Neutrophil (primary cell): ENCODE measurements at regions not wholly inside any gene's neighbourhood (a gene's known extent, or its start where the extent isn't known, plus 50 kb on each side); places are given as distances from the start of the nearest gene placed in this dataset.

ENCODE experiments used
- H3K27ac ChIP-seq: fragments of 200-600 bp; sonication (generic); 2 replicates; pipeline ENCODE4 v1.5.1; 2016; ENCODE audit warnings: mild to moderate bottlenecking, moderate library complexity
- H3K27me3 ChIP-seq: fragments of 200-600 bp; sonication (generic); 2 replicates; pipeline ENCODE4 v1.6.0; 2016; ENCODE audit warnings: mild to moderate bottlenecking
- H3K36me3 ChIP-seq: fragments of 200-600 bp; sonication (generic); 2 replicates; pipeline ENCODE4 v1.5.1; 2017
- H3K4me1 ChIP-seq, 2 experiments: fragments of 200-600 bp in 1 of 2; sonication (generic) in 1 of 2; 1 replicate in 1 of 2; 2 replicates in 1 of 2; pipeline versions ENCODE4 v1.5.1 to v1.6.1; 2013 to 2016; ENCODE audit warnings: low read depth in 1 of 2, low read length in 1 of 2, mild to moderate bottlenecking in 1 of 2, moderate library complexity in 1 of 2; ENCODE audit not compliant: control insufficient read depth in 1 of 2, insufficient read depth in 1 of 2
- H3K4me3 ChIP-seq, 2 experiments: fragments of 200-600 bp in 1 of 2; sonication (generic) in 1 of 2; 1 replicate in 1 of 2; 2 replicates in 1 of 2; pipeline ENCODE4 v1.5.1; 2013 to 2016; ENCODE audit warnings: low read depth in 1 of 2, low read length in 1 of 2, mild to moderate bottlenecking in 1 of 2, moderate library complexity in 1 of 2
- H3K9me3 ChIP-seq: fragments of 200-600 bp; sonication (generic); 2 replicates; pipeline ENCODE4 v1.5.1; 2016
- TF ChIP-seq, protein P1 (sequence below): fragments of 200-600 bp; sonication (generic); IDR thresholded peaks from 2 replicates; pipeline ENCODE4 v1.5.1; 2016; ENCODE audit warnings: antibody characterized with exemption

DNA sequence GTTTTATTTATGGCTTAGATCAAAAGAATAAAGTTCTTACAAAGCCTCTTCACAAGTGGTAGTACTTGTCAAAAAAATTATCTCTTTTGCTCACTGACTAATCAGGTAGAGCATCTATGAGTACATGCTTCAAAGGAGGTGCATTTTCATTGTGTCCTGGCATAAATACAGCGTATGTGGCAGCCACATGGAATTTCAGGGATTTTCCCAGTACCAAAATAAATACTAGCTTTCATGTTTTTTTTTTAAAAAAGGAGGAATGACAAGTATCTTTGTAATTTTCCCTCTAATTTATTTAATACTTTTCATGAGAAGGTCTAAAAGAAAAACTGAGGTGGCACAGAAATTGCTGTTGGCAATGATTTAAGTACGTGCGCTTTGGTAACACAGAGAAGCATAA, 597.8 kb upstream of the ALCAM start:
- no peak overlapping the region for H3K27ac ChIP-seq
- H3K9me3 ChIP-seq = no peaks in the 10 kb centered on the region
- H3K4me1 ChIP-seq = no peaks in the 10 kb centered on the region
- H3K4me3 ChIP-seq = no peak overlapping the region
- TF ChIP-seq, protein P1, sequence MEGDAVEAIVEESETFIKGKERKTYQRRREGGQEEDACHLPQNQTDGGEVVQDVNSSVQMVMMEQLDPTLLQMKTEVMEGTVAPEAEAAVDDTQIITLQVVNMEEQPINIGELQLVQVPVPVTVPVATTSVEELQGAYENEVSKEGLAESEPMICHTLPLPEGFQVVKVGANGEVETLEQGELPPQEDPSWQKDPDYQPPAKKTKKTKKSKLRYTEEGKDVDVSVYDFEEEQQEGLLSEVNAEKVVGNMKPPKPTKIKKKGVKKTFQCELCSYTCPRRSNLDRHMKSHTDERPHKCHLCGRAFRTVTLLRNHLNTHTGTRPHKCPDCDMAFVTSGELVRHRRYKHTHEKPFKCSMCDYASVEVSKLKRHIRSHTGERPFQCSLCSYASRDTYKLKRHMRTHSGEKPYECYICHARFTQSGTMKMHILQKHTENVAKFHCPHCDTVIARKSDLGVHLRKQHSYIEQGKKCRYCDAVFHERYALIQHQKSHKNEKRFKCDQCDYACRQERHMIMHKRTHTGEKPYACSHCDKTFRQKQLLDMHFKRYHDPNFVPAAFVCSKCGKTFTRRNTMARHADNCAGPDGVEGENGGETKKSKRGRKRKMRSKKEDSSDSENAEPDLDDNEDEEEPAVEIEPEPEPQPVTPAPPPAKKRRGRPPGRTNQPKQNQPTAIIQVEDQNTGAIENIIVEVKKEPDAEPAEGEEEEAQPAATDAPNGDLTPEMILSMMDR = no peak
- no peaks in the 10 kb centered on the region for H3K36me3 ChIP-seq
- H3K27me3 ChIP-seq = no peaks in the 10 kb centered on the region

DNA sequence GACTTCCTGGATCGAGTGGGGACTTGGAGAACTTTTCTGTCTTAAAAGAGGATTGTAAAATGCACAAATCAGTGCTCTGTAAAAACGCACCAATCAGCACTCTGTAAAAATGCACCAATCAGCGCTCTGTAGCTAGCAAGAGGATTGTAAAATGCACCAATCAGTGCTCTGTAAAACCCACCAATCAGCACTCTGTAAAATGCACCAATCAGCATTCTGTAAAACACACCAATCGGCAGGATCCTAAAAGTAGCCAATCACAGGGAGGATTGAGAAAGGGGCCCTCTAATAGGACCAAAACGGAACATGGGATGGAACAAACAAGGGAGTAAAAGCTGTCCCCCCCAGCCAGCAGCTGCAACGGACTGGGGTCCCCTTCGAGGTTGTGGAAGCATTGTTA, 587.4 kb upstream of the ALCAM start:
- H3K27me3 ChIP-seq = no peaks in the 10 kb centered on the region
- no peak overlapping the region for H3K4me3 ChIP-seq
- no peaks in the 10 kb centered on the region for H3K9me3 ChIP-seq
- no peaks in the 10 kb centered on the region for H3K36me3 ChIP-seq
- TF ChIP-seq, protein P1 = no peak
- H3K4me1 ChIP-seq = no peaks in the 10 kb centered on the region
- H3K27ac ChIP-seq = no peak overlapping the region

DNA sequence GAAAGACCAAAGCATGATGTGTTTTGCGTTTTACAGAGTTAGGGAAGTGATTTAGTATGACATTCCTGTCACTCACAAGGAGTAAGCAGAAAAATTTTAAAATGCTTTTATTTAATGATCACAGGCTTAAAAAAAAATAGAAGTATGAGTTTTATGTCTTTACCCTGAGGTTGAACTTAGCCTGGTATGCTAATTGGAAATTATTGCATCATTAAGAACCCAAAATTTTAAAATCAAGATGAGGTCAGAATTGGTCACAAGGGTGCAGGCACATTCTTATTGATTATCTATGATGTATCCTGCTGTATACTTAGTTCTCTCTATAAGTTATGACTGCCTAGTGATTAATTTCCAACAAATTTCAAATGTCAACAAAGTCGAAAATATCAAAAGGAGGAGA, 585.6 kb upstream of the ALCAM start:
- no peaks in the 10 kb centered on the region for H3K9me3 ChIP-seq
- no peaks in the 10 kb centered on the region for H3K27me3 ChIP-seq
- TF ChIP-seq, protein P1 = no peak
- no peak overlapping the region for H3K27ac ChIP-seq
- no peaks in the 10 kb centered on the region for H3K36me3 ChIP-seq
- no peaks in the 10 kb centered on the region for H3K4me1 ChIP-seq
- H3K4me3 ChIP-seq = no peak overlapping the region

DNA sequence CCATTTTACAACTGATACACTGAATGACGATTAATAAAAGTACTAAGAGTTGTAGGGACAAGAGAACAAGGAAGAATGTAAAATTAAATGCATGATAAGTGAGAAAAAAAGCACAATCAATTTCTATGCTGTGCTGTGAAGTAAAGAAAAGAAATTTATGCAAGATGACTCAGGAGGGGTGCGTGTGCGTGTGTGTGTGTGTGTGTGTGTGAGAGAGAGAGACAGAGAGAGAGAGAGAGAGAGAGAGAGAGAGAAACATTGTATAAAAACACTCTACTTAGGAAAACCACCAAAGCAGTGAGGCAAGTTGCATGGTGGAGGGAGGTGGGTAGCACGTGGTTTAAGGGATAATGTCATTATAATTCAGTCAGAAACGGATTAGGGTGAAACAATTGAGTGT, 580.8 kb upstream of the ALCAM start:
- TF ChIP-seq, protein P1 = no peak
- Histone ChIP-seq H3K36me3 (no peaks in the 10 kb centered on the region), H3K27ac (no peak overlapping the region), H3K4me3 (no peak overlapping the region), H3K27me3 (no peaks in the 10 kb centered on the region), H3K9me3 (no peaks in the 10 kb centered on the region), H3K4me1 (no peaks in the 10 kb centered on the region)

DNA sequence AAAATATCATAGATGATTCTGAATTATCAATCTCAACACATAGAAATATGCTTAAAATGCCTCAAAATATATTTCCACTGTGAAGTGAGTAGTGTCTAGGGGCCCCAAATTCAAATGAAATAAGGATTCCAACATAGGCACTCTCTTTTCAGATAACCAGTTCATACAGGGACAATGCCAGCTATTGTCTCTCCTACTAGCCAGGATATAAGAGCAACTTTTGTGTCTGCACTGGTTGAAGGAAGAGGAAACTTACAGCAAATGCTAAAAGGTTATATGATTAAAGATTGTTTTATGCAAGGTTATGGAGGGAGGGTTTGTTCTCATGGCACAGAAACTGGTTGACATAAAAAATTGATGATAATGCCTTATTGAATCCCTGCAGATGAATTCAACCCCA, 579.4 kb upstream of the ALCAM start:
- Histone ChIP-seq H3K9me3 (no peaks in the 10 kb centered on the region), H3K4me1 (no peaks in the 10 kb centered on the region), H3K4me3 (no peak overlapping the region), H3K36me3 (no peaks in the 10 kb centered on the region), H3K27ac (no peak overlapping the region), H3K27me3 (no peaks in the 10 kb centered on the region)
- TF ChIP-seq, protein P1 = no peak

DNA sequence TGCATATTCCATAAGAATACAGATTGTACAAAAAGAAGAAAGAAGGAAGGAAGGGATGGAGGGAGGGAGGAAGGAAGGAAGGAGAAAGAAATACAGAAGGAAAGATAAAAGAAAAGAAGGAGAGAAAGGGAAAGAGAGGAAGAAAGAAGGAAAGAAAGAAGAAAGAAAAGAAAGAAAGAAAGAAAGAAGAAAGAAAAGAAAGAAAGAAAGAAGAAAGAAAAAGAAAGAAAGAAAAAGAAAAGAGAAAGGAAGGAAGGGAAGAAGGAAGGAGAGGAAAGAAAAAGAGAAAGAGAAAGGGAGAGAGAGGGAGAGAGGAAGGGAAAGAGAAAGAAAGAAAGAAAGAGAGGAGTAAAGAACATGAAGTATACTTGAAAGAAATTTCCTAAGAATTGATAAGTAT, 577.9 kb upstream of the ALCAM start:
- TF ChIP-seq, protein P1 = no peak
- H3K36me3 ChIP-seq = no peaks in the 10 kb centered on the region
- H3K9me3 ChIP-seq = no peaks in the 10 kb centered on the region
- H3K27ac ChIP-seq = no peak overlapping the region
- no peaks in the 10 kb centered on the region for H3K4me1 ChIP-seq
- H3K27me3 ChIP-seq = no peaks in the 10 kb centered on the region
- H3K4me3 ChIP-seq = no peak overlapping the region
